GM12891 (cell line): ENCODE measurements at regions not wholly inside any gene's neighbourhood (a gene's known extent, or its start where the extent isn't known, plus 50 kb on each side); places are given as distances from the start of the nearest gene placed in this dataset.

ENCODE experiments used
- POLR2AphosphoS5 ChIP-seq: IDR thresholded peaks from 2 replicates; pipeline ENCODE4 v1.6.1; 2011; ENCODE audit warnings: low read depth, low read length, control low read depth
- POU2F2 ChIP-seq: IDR thresholded peaks from 2 replicates; pipeline ENCODE4 v1.6.1; 2011; ENCODE audit warnings: low read depth, mild to moderate bottlenecking, control low read depth, low read length, moderate library complexity

GRCh38 chr5:96252596-96252995, 180.5 kb downstream of the PCSK1 start:
- TF ChIP-seq POU2F2 = no peak
- no peak for TF ChIP-seq POLR2AphosphoS5
